Uterus (tissue), 2 donors: ENCODE measurements at regions not wholly inside any gene's neighbourhood (a gene's known extent, or its start where the extent isn't known, plus 50 kb on each side); places are given as distances from the start of the nearest gene placed in this dataset.

Source experiments
- CTCF ChIP-seq, 4 experiments: fragments of 200-600 bp in 2 of 4; fragments of 450-650 bp in 2 of 4; sonication (generic) in 2 of 4; IDR thresholded peaks; one replicate each; pipeline ENCODE4 v1.5.1; 2016 to 2019; ENCODE audit warnings: antibody characterized with exemption in 4 of 4, mild to moderate bottlenecking in 2 of 4, moderate library complexity in 1 of 4
- POLR2A ChIP-seq, 2 donors: fragments of 450-650 bp; IDR thresholded peaks; one replicate each; pipeline ENCODE4 v1.6.1; 2016; ENCODE audit warnings: antibody characterized with exemption in 2 of 2, mild to moderate bottlenecking in 1 of 2, moderate library complexity in 1 of 2

GRCh38 chr11:120017582-120018150, 120.2 kb downstream of the TRIM29 start:
- TF ChIP-seq POLR2A (IDR thresholded peaks at IDR 0.05) (no peak), CTCF (IDR thresholded peaks at IDR 0.05) (no peak)
